ENCODE measurements at regions not wholly inside any gene's neighbourhood (a gene's known extent, or its start where the extent isn't known, plus 50 kb on each side); places are given as distances from the start of the nearest gene placed in this dataset.
"Not testable (repeated sequence)": the region's sequence is repeated elsewhere in the genome, so short reads cannot be mapped to it uniquely, and the experiment has no call there.

DNA sequence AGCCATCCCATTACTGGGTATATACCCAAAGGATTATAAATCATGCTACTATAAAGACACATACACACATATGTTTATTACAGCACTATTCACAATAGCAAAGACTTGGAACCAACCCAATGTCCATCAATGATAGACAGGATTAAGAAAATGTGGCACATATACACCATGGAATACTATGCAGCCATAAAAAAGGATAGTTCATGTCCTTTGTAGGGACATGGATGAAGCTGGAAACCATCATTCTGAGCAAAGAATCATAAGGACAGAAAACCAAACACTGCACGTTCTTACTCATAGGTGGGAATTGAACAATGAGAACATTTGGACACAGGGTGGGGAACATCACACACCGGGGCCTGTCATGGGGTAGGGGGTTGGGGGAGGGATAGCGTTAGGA, 60.3 kb upstream of the NMU start:
- in situ Hi-C loops (cut with HindIII; ENCODE audit: low pct_ligation_motif_present, low pct_unique_long_range_greater_than_20kb, low sequenced_read_pairs); DNase-seq: not testable (repeated sequence)

DNA sequence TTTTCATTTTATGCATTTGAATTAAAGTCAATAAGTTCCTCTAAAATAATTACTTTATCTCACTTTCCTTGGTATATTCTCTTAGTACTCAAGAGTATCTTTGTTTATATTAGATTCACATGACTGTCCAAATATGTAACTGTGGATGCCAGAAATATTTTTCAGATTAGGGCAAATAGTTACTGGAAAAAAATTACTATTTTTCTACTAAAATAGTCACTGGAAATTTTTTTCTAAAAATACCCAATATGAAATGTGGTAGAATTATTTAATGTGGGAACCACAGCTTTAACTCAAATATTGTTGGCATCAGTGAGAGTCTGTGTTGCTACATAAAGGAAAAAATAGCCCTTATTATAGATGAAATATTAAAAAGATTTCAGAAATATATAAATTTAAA, 70.4 kb upstream of the NMU start:
- in situ Hi-C loops (cut with HindIII; ENCODE audit: low pct_ligation_motif_present, low pct_unique_long_range_greater_than_20kb, low sequenced_read_pairs) = no loop called here
- DNase-seq = no peak

DNA sequence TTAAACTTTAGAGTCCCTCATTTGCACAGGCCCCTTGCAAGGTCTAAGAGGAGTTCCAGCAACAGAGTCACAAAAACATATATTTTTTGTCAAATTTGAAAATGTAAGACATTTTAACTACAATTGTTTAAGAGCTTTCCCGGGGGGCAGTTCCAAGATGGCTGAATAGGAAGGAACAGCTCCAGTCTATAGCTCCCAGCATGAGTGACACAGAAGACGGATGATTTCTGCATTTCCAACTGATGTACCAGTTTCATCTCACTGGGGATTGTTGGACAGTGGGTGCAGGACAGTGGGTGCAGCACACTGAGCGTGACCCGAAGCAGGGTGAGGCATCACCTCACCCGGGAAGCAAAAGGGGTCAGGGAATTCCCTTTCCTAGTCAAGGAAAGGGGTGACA, 71.4 kb upstream of the NMU start:
- DNase-seq = no peak
- in situ Hi-C loops (cut with HindIII; ENCODE audit: low pct_ligation_motif_present, low pct_unique_long_range_greater_than_20kb, low sequenced_read_pairs) = no loop called here

DNA sequence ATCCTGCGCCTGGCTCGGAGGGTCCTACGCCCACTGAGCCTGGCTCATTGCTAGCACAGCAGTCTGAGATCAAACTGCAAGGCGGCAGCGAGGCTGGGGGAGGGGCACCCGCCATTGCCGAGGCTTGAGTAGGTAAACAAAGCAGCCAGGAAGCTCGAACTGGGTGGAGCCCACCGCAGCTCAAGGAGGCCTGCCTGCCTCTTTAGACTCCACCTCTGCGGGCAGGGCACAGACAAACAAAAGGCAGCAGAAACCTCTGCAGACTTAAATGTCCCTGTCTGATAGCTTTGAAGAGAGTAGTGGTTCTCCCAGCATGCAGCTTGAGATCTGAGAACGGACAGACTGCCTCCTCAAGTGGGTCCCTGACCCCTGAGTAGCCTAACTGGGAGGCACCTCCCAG, 71.9 kb upstream of the NMU start:
- DNase-seq; in situ Hi-C loops (cut with HindIII; ENCODE audit: low pct_ligation_motif_present, low pct_unique_long_range_greater_than_20kb, low sequenced_read_pairs): not testable (repeated sequence)

DNA sequence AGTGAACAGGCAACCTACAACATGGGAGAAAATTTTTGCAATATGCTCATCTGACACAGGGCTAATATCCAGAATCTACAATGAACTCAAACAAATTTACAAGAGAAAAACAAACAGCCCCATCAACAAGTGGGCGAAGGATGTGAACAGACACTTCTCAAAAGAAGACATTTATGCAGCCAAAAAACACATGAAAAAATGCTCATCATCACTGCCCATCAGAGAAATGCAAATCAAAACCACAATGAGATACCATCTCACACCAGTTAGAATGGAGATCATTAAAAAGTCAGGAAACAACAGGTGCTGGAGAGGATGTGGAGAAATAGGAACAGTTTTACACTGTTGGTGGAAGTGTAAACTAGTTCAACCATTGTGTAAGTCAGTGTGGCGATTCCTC, 76.7 kb upstream of the NMU start:
- in situ Hi-C loops (cut with HindIII; ENCODE audit: low pct_ligation_motif_present, low pct_unique_long_range_greater_than_20kb, low sequenced_read_pairs); DNase-seq: not testable (repeated sequence)

DNA sequence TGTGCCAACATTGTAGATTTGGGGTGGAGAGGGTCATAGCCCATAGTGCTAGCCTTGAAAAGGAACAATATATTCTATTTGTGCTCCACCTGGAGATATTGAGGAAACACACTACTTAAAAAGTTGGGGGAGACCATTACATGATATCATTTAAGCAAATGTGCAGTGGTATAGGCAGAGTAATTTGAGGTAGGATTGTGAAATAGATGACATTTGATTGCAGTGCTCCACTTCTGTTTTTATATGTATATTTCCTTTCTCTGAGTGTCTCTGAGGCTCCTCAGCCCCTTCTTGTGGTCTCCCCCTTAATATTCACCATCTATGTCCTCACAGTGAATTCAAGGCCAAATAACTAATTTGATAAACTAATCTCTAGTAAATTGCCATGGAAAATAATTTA, 85.6 kb upstream of the NMU start:
- in situ Hi-C loops (cut with HindIII; ENCODE audit: low pct_ligation_motif_present, low pct_unique_long_range_greater_than_20kb, low sequenced_read_pairs) = no loop called here
- no peak for DNase-seq

DNA sequence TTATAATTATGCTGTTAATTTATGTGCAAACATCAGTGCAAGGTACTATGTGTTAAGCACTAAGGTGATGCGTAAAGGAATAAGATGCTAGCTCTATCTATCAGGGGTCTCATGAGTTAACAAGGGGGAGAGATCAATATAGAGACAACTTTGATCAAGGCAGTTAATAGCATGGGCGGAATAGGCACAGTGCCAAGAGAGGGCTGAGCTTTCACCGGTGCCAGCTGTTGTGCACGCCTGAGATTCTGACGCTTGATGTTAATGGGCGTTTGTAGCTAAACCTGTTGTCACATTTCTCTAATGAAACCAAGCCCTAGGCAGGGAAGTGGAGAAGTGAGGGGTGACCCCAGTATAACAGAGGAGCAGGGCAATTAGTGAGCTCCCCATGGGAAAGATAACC, 86.0 kb upstream of the NMU start:
- in situ Hi-C loops (cut with HindIII; ENCODE audit: low pct_ligation_motif_present, low pct_unique_long_range_greater_than_20kb, low sequenced_read_pairs) = no loop called here
- DNase-seq = no peak

DNA sequence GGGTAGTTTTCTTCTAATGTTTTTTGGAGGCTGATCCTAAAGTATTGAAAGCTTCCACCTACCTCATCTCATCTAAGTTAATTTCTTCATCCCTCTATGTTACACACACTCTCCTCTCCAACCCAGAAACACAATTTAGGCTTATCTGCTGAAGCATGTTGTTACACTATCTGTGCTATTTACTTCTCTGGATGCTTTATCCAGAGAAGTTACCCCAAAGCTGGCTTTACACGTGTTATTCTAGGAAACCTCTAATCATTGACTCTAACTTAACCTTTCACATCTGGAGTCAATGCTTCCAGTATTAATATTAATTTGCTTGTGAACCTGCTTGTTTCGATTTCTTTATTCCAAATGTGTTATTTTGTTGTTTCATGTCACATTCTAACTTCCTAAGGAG, 87.3 kb upstream of the NMU start:
- DNase-seq = no peak
- in situ Hi-C loops (cut with HindIII; ENCODE audit: low pct_ligation_motif_present, low pct_unique_long_range_greater_than_20kb, low sequenced_read_pairs) = no loop called here

DNA sequence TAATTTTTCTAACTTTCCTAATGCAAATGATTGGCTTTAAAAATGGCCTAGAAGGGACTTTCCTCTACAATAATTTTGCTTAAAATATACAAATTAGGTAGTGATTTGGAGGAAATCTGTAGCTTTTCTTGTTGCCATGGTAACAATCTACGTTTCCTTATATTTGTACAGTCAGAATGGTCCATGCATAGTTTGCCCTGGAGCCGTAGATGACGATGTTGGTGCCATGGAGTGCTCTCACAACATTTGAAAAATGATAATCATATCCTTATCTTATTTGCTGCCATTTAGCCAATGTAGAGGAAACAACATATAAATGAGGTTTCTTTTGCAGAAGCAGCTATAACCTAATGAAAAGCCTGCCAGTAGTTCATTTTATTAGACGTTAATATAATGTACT, 89.0 kb upstream of the NMU start:
- in situ Hi-C loops (cut with HindIII; ENCODE audit: low pct_ligation_motif_present, low pct_unique_long_range_greater_than_20kb, low sequenced_read_pairs) = no loop called here
- no peak for DNase-seq

DNA sequence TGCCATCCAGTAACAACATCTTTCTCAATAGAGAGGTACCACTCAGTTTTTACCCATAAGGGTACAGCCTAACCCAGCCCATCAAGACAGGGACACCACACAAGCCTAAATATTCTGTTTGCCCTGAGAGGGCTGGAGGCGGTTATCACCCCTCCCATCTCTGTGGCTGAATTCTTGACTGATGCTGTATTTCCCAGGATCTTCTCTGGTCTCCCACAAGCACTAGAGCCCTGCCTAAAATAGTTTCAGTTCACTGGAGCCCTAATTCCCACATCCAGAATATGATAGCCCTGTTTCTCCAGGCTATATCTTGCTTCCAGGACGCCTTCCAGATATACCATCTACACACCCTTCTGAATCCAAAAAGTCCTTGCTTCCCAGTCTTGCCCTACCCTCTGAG, 91.6 kb upstream of the NMU start:
- in situ Hi-C loops (cut with HindIII; ENCODE audit: low pct_ligation_motif_present, low pct_unique_long_range_greater_than_20kb, low sequenced_read_pairs) = no loop called here
- DNase-seq = no peak

DNA sequence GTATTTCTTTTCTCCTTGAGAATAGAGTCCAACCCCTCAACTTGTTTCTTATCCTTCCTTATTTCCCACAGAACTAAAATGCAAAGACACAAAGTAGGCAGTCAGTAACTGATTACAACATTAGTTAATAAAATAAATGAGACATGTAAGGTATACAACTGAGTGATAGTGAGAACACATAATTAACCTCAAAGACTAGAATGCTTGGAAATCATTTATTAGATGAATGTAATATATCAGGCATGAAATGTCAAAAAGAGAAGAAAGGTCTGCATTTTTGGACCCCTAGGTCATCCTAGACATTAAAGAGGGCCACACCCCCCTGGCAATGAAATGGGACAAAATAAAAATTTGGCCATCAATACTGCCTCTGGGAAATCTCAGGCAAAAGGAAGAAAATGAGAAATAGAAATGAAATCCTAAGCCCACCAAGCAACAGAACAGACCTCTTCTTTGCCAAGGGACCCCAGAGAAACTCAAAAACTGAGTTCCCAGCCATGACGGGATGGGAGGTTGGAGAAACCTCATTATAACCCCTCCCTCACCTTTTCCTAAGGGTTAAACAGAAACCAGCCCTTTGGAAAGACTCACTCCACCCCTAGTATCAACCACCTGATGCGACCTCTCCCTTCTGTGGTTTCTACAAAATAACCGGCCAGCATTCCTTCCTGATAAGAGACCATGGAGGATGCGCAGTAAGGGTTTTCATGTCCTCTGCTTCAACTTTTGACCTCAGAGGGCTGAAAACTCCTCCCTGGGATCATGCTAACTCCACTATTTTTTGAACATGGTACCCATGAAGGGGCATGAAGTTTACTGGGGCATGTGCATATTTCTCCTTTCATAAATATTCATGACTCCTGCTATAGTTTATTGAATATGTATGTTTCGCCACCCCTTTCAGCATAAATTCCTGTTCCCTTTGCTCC, 90.0 kb upstream of the EXOC1L start:
- DNase-seq = no peak
- in situ Hi-C loops (cut with HindIII; ENCODE audit: low pct_ligation_motif_present, low pct_unique_long_range_greater_than_20kb, low sequenced_read_pairs) = no loop called here

DNA sequence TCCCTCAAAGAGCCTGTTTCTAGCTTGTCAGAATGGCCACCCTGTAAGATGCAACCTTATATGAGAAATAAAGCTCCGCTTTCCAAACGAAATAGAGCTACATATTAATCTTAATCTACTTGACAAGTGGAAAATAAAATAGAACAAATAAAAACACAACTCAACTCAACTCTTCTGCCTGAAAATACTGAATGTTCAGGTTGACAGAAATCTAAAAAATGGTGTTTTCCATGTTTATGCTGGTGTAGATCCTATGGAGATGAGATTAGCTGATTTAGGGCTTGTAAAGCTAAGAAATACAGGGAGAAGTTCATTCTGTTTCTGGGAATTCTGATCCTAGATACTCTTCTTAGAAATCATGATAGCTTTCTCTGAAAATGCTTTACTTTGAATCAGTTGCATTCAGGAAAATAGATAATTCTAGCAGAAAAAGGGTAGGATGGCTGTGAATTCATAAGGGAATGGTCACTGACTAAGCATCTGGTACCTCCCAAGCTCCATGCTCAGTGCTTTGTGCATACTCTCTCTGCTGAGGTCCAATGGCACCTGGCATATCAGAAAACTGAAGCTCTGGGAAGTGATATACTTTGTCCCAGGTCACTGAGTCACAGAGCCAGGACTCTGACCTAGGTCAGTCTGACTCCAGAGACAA, 89.2 kb upstream of the EXOC1L start:
- in situ Hi-C loops (cut with HindIII; ENCODE audit: low pct_ligation_motif_present, low pct_unique_long_range_greater_than_20kb, low sequenced_read_pairs) = no loop called here
- DNase-seq = no peak

DNA sequence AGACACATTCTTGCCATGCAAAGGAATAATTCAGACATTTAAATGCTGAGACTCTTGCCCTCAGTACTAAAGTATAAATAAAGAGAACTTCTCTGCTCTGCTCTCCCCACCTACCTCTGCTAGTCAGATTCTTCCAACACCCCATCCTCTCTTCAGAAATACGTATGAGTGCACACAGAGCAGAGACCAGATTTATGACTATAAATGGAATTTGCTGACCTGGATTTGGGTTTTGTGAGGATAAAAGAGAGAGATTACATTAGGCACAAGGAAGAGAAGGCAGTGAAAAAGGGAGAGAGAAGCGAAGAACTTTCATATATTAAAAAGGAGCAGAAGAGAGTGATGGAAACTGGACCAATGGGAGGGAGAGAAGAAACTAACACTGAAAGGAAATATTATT, 87.6 kb upstream of the EXOC1L start:
- DNase-seq = no peak
- in situ Hi-C loops (cut with HindIII; ENCODE audit: low pct_ligation_motif_present, low pct_unique_long_range_greater_than_20kb, low sequenced_read_pairs) = no loop called here

DNA sequence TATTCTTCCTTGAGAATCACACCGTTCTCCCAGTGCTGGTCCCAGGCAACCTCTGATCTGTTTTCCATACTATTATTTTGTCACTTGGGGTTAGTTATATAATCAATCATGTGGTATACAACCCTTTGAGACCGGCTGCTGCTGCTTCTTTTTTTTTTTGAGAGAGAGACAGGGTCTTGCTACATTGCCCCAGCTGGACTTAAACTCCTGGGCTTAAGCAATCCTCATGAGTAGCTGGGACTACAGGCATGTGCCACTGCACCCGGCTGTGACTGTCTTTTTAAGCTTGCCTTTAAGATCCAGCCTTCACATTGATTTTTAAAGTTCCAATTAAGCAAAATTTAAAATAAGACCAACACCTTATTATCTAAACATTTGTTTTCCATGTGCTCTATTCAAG, 86.7 kb upstream of the EXOC1L start:
- in situ Hi-C loops (cut with HindIII; ENCODE audit: low pct_ligation_motif_present, low pct_unique_long_range_greater_than_20kb, low sequenced_read_pairs) = no loop called here
- DNase-seq = no peak

DNA sequence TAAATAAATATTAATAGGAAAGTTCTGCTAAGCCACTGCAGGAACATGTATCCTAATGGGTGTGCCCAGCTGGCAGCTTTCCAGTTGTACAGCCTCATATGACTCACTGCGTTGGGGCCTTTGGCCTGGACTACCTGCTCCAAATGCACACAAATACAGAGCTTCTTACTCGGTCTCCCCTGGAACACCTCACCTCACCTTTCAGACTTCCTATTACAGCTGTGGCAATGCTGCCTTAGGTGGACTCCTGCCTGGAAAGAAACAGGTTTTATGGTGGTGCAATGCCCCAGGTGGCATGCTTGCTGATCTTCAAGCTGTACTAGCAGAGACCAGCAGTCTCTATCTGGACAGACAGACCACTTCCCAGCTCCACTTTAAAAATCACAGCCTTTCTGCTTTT, 85.7 kb upstream of the EXOC1L start:
- DNase-seq = peak; percentile 51
- in situ Hi-C loops (cut with HindIII; ENCODE audit: low pct_ligation_motif_present, low pct_unique_long_range_greater_than_20kb, low sequenced_read_pairs) = no loop called here

DNA sequence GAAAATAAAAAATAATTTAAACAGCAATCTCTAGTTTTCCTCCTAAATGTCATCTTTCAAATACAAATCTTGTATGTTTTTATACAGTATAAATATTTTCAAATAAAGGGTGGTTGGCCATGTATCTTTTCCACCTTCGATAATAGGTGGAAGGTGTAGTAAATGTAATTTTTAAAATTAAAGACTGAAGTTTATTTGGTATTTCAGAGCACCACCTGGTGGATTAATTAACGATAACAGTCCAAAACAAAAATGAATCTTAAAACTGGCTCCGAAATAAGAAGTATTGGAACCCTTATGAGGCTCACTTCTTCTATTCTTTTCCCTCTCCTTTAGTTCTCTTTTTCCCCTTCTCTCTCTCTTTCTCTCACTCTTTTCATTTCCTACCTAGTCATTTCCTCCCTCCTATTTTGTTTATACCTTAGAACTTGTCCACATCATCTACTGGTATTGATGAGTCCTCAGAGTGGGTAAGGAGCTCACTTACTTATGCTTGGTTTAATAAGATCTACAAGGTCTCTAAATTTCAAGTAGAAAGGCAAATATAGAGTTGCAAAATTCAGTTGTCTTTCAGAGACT, 82.9 kb upstream of the EXOC1L start:
- peak; percentile 17 for DNase-seq
- in situ Hi-C loops (cut with HindIII; ENCODE audit: low pct_ligation_motif_present, low pct_unique_long_range_greater_than_20kb, low sequenced_read_pairs) = no loop called here

DNA sequence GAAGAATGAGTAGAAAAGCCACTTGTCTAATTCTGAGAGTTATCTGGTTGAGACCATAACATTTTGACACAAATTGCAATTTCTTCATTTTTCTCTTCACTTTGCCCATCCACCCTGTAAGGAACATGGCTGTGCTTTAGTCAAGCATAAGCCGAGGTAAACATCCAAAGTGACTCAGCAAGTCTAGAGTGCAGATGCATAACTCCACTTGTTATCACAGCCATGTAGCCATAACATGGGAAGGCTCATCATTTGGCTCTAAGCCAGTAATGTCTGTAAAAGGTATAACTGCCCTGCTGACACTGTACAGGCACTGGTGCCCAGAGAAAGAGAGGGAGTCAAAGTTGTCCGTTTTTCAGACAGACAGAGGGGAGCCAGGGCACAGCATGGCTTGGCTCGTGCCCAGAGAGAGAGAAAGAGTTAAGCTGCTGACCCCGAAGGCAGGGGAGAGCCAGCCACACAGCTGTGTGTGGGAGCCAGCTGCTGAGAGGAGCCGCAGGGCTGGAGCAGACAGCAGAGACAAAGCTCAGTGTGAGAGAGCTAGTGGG, 76.9 kb upstream of the EXOC1L start:
- in situ Hi-C loops (cut with HindIII; ENCODE audit: low pct_ligation_motif_present, low pct_unique_long_range_greater_than_20kb, low sequenced_read_pairs) = no loop called here
- DNase-seq = no peak

DNA sequence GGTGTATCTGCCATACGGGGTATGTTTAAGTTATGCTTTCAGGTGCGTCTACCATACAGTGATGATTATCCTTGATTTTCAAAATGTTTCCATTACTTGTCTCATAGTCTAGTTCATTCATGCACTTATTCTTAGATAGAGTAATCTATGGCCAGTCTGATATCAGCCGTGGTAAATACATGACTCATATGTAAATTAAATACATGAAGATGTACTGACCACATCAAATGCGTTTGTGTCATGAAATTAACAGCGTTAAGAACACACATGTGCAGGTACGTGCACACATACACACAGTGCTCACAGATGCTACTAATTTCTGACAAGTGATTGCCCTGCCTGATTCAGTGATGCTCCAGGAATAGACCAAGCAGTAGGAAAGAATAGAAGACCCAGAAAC, 75.2 kb upstream of the EXOC1L start:
- in situ Hi-C loops (cut with HindIII; ENCODE audit: low pct_ligation_motif_present, low pct_unique_long_range_greater_than_20kb, low sequenced_read_pairs) = no loop called here

DNA sequence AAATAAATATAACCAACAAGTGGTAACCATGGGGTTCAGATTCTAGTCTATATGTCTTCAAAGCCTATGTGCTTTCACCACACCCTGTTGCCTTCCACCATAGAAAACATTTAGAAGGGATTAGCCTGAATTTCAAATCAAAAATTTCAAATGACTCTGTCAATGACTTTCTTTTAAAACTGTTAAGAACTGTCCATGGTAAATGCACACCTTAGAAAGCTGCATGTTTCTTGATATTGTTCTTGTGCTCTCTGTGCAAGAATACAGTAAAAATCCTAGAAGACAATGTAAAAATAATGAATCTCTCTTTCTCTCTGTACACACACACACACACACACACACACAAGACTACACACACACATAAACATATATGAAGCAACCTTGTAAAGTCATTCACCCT, 74.6 kb upstream of the EXOC1L start:
- in situ Hi-C loops (cut with HindIII; ENCODE audit: low pct_ligation_motif_present, low pct_unique_long_range_greater_than_20kb, low sequenced_read_pairs) = no loop called here
- DNase-seq = no peak

More for the DNA sequence above, 75.2 kb upstream of the EXOC1L start:
- DNase-seq = no peak
